Calu3 (cell line): ENCODE measurements at regions not wholly inside any gene's neighbourhood (a gene's known extent, or its start where the extent isn't known, plus 50 kb on each side); places are given as distances from the start of the nearest gene placed in this dataset.

Experiments
- BruUV-seq: library from RNA; stranded (reverse); fragments of 400-500 nt; replicated peaks from 2 replicates; lab custom pipeline; 2021; lab: Mats Ljungman, UMichigan
- CTCF ChIA-PET: fragments of 300-600 bp; sonication (Branson Sonifier 250); formaldehyde crosslinking; loops from one replicate; lab custom pipeline; 2022; ENCODE audit warnings: antibody characterized with exemption; lab: Charles Lee
- DNase-seq: peaks from one replicate; pipeline ENCODE4 v3.0.0; 2022
- H3K27ac Mint-ChIP-seq: one replicate; pipeline ENCODE4 v1.8.0; 2022; ENCODE audit warnings: mixed read lengths; ENCODE audit not compliant: unreplicated experiment
- H3K27me3 Mint-ChIP-seq: one replicate; pipeline ENCODE4 v1.8.0; 2022; ENCODE audit warnings: mixed read lengths; ENCODE audit not compliant: unreplicated experiment
- H3K36me3 Mint-ChIP-seq: one replicate; pipeline ENCODE4 v1.8.0; 2022; ENCODE audit warnings: mild to moderate bottlenecking, moderate library complexity, mixed read lengths; ENCODE audit not compliant: insufficient read depth, unreplicated experiment
- H3K4me1 Mint-ChIP-seq: one replicate; pipeline ENCODE4 v1.8.0; 2022; ENCODE audit warnings: mild to moderate bottlenecking, low read depth, mixed read lengths; ENCODE audit not compliant: unreplicated experiment
- H3K4me3 Mint-ChIP-seq: one replicate; pipeline ENCODE4 v1.8.0; 2022; ENCODE audit warnings: mild to moderate bottlenecking, low read depth, moderate library complexity, mixed read lengths; ENCODE audit not compliant: unreplicated experiment
- H3K9me3 Mint-ChIP-seq: one replicate; pipeline ENCODE4 v1.8.0; 2022; ENCODE audit warnings: low read depth, mixed read lengths; ENCODE audit not compliant: unreplicated experiment
- CTCF ChIP-seq: fragments of 200-600 bp; IDR thresholded peaks from one replicate; pipeline ENCODE4 v1.8.0; 2022; ENCODE audit warnings: antibody characterized with exemption; ENCODE audit not compliant: unreplicated experiment
- intact Hi-C: fragments of 100-400 bp; cut with micrococcal nuclease; formaldehyde crosslinking; loops from one replicate; pipeline ENCODE4 v1.10.0; 2022; ENCODE audit not compliant: unreplicated experiment

GRCh38 chr4:82266345-82266744, 107.4 kb downstream of the HNRNPD start:
- Mint-ChIP-seq H3K4me1 (peaks cover 10% of the 10 kb centered on the region), H3K27ac (no peak overlapping the region), H3K9me3 (no peaks in the 10 kb centered on the region), H3K27me3 (no peaks in the 10 kb centered on the region), H3K4me3 (no peak overlapping the region), H3K36me3 (no peaks in the 10 kb centered on the region)
- CTCF ChIA-PET, result no interaction called here
- no peak for TF ChIP-seq CTCF
- no peak for DNase-seq
- no TSS peak for BruUV-seq
- intact Hi-C loops, result loop anchor here (5.0 to 10.0 kb wide), 4 partner anchors 49 to 799 kb away; no protein-coding TSS in a partner anchor

- CTCF ChIA-PET, result no interaction called here
- Mint-ChIP-seq H3K4me3 (no peak overlapping the region), H3K27ac (no peak overlapping the region), H3K36me3 (no peaks in the 10 kb centered on the region), H3K4me1 (no peaks in the 10 kb centered on the region), H3K9me3 (no peaks in the 10 kb centered on the region), H3K27me3 (no peaks in the 10 kb centered on the region)
- intact Hi-C loops, result loop anchor here (10.0 kb wide), 1 partner anchor 346 kb away; no protein-coding TSS in a partner anchor
- no peak for DNase-seq
- TF ChIP-seq CTCF, result no peak
- no TSS peak for BruUV-seq
Observed at GRCh38 chr4:82261084-82261483, 112.7 kb downstream of the HNRNPD start.

GRCh38 chr4:82260632-82261031, 113.2 kb downstream of the HNRNPD start:
- BruUV-seq, result no TSS peak
- no peak for TF ChIP-seq CTCF
- Mint-ChIP-seq H3K9me3 (no peaks in the 10 kb centered on the region), H3K27ac (no peak overlapping the region), H3K27me3 (no peaks in the 10 kb centered on the region), H3K36me3 (no peaks in the 10 kb centered on the region), H3K4me3 (no peak overlapping the region), H3K4me1 (no peaks in the 10 kb centered on the region)
- intact Hi-C loops, result loop anchor here (10.0 kb wide), 1 partner anchor 346 kb away; no protein-coding TSS in a partner anchor
- CTCF ChIA-PET, result no interaction called here
- no peak for DNase-seq

GRCh38 chr4:82256718-82257117, 117.1 kb downstream of the HNRNPD start:
- Mint-ChIP-seq H3K4me1 (no peaks in the 10 kb centered on the region), H3K36me3 (no peaks in the 10 kb centered on the region), H3K4me3 (no peak overlapping the region), H3K27me3 (no peaks in the 10 kb centered on the region), H3K9me3 (no peaks in the 10 kb centered on the region), H3K27ac (no peak overlapping the region)
- no peak for TF ChIP-seq CTCF
- CTCF ChIA-PET, result no interaction called here
- no peak for DNase-seq
- intact Hi-C loops, result no loop called here
- no TSS peak for BruUV-seq
